Left ventricle myocardium superior (tissue), 1 donor: ENCODE measurements at regions not wholly inside any gene's neighbourhood (a gene's known extent, or its start where the extent isn't known, plus 50 kb on each side); places are given as distances from the start of the nearest gene placed in this dataset.

ENCODE experiments used
- ATAC-seq: fragments of 200-7000 bp; cut with Tn5 transposase; one replicate; pipeline ENCODE4 v1.9.1; 2020; ENCODE audit warnings: mild to moderate bottlenecking, moderate library complexity
- DNase-seq: peaks from one replicate; pipeline ENCODE4 v3.0.0-alpha.2; 2020
- intact Hi-C: fragments of 100-400 bp; cut with micrococcal nuclease; formaldehyde crosslinking; loops from one replicate; pipeline ENCODE4 v1.11.0; 2022
- donor health status: DM: no; HTN: yes; CAD: no; lungs with severe emphysema.

DNA sequence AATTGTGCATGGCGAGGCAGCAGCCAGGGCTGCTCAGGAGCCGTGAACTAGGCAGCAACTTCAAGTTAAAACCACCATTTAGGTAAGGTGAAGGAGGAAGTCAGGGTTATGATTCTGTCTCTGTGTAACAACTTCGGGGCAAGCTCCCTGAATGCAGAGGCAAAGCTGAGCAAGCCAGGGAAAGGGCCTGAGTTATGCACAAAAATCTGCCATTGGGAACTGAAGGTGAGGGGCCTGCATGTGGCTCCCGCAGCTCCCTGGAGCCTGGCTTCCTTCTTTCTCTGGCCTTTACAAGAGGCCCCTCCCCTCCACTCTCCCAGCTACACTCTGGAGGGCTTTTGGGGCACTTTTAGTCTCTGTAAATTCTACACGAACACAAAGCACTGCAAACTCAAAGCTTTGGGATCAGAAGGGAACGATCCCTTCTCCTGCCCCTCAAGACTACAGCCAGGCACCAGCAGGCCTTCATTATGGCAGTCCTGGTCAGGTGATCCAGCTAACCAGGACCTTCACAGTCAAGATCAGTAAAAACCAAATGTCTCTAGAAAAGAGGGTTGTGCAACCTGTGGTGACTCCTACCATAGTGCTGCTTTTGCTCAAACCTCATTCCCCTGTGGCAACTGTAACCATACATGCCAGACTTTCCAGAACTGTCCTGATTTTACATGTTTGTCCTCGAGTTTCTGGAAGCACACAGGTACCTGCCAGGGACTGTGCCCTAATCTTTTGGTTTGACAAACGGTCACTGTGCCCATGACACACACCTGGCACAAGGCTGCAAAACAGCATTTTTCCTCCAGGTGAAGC lies 67.2 kb upstream of the PTGR2 start:
- peak; percentile 6 for ATAC-seq
- intact Hi-C loops, result no loop called here
- no peak for DNase-seq

DNA sequence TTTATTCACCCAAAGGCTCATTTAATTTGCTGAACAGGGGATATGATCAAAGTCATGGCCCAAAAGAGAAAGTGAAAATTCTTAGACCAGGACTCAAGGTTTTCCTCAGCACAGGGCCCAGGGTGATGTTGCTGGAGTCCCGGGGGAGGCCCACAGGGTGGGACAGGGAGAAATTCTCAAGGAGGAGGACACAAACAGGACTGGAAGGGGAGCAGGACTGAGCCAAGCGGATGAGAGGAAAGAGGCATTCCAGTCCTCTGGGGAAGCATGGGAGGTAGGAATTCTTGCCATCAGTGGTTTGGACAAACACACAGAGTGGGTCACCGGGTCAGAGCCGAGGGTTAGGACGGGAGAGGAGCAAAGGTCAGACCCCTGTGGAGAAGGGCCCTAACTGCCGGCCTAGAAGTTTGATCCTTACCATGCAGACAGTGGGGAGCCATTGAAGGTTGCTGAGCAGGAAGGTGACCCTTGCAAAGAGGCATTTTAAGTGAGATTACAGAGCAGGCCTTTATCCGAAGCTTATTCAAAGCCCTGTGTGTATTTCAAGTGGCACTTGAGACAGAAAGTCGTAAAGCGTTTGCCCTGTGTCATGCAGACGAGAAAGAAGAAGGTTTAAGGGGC lies 68.4 kb upstream of the PTGR2 start:
- ATAC-seq (no peak), DNase-seq (no peak)
- intact Hi-C loops, result no loop called here

DNA sequence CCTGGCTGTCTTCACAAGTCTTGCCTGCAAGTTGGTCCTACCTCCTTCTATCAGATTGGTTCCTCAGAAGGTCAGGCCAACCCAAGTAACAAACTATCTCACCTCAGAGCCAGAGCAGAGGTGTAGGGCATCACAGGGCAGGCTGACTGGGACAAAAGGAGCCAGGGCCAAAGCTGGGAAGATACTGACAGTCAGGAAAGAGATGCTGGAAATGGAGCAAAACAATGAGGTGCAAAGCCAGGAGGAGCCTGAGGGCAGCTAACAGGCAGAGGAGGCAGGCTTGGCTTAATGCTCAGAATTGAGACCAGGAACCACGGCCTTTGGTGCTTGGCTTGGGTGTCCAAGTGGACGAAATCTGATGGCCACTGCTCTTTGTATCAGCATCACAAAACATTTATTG lies 68.4 kb upstream of the PNMA1 start:
- ATAC-seq (no peak), DNase-seq (no peak)
- intact Hi-C loops, result no loop called here

DNA sequence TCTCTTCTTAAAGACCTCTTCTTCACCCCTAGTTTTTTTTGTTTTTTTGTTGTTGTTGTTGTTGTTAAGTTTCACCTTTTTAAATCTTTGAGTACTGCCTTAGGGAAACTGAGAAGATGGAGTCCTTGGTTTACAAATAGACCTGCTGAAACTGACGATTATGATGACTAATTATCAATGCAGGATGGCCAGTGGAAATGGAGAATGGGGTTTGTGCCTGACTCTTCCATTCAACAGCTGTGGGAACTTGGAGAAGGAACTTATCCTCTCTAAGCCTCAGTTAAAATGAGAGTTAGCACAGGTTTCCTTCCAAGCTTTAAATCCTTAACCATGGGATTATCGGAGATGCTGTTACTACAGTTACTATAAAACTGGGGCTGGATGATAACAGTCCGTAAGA lies 66.7 kb upstream of the PNMA1 start:
- intact Hi-C loops, result no loop called here
- DNase-seq (no peak), ATAC-seq (no peak)

DNA sequence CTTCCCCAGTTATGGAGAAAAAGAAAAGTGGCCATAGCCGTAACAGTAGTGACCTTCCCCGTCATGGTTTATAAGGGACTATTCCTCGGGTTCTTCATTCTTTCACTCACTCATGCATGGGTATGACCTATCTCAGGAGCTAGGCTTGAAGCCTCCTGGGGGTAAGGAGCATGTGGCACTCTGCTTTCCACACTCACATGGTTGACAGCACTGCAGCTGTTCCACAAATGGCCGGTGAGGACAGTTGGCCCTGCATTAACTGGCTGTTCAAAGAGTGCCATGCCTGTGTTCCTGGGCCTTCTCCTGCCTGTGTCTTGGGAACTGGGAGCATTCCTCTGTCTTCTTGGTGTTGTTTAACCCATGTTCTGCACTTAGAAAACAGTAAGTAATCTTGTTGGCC lies 66.2 kb upstream of the PNMA1 start:
- no peak for ATAC-seq
- DNase-seq, result no peak
- intact Hi-C loops, result no loop called here

DNA sequence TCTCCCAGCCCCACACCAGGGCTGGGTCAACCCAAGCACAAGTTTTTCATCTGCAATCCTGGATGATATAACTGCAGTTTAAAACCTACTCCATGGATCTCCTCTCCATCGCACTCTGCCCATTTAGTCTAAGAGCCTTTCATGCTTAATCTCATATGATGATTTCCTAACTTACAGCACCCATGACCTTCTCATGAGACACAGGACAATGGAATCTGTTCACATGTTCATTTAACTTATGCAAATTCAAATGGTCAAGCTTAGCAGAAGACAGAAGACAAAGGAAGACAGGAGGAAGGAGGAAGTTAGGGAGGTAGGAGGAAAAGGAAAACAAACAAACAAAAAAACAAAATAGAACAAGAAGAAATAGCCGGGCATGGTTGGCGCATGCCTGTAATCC lies 64.6 kb upstream of the PNMA1 start:
- DNase-seq, result no peak
- no peak for ATAC-seq
- intact Hi-C loops, result no loop called here

DNA sequence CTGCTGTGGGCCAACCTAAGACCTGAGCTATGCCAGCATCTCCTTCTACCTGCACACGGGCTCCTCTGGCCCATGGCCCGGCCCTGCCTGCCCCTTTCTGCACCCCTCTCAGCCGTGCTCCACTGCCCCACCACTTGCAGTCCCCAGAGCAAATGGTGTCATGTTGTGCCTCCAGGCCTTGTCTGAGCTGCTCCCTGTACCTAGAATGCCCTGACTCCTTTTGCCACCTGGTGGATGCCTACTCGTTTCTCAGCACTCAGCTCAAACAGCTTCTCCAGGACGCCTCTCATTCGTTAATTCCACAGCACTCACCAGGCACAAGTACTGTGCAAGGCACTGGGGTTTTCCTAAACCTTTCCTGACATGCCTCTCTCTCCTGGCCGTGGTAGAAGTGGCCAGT lies 63.2 kb upstream of the PNMA1 start:
- ATAC-seq, result peak; percentile 17
- DNase-seq, result no peak
- intact Hi-C loops, result no loop called here

DNA sequence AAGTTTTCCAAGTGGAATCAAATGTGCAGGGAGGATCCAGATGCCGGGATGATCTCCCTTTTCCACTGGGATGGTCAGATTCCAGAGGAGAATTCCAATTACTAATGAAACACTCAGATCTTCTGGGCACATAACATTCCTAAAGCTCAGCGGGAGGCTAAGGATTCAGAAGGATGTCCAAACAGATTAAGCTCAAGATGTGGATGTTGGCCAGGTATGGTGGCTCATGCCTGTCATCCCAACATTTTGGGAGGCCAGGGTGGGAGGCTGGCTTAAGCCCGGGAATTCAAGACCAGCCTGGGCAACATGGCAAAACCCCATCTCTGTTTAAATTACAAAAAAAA lies 62.0 kb upstream of the PNMA1 start:
- intact Hi-C loops, result no loop called here
- ATAC-seq (no peak), DNase-seq (no peak)

DNA sequence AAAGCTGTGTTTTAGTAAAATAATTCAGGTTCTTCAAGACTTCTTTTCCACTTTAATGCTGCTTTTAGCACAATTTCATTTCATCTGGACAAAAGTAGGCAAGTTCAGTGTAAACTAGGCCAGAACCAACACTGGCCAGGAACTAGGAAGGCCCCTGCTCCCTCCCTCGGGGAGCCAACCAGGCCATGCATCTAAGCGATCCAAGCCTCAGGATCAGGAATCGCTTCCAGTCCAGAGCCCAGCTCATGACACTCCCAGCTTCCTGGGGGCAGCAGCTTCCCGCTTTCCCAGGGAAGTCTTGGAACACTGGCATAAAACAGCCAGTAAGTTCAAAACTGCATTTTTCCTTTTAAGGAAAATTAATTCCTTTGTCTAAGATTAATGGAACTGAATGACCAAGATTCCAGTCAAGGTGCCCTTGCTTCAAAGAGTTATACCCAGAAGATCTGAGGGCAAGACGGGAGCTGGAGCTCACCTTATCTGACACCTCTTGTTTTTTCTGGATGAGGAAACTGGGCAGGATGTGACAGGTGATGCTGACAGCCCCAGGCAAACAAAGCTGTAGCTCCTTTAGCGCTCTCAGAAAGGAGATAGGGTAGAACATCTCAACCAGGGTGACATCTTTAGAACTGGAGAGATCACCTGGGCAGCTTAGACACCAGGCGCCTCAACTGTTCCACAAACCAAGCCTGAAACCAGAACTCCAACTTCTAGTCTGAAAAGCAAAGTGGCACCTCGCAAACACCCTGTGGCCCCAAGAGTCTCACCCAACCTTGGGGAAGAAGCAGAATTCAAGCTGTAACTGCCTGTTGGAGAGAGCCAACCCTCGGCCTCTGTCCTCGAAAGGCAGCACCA lies 61.4 kb upstream of the PNMA1 start:
- intact Hi-C loops, result no loop called here
- no peak for DNase-seq
- no peak for ATAC-seq

DNA sequence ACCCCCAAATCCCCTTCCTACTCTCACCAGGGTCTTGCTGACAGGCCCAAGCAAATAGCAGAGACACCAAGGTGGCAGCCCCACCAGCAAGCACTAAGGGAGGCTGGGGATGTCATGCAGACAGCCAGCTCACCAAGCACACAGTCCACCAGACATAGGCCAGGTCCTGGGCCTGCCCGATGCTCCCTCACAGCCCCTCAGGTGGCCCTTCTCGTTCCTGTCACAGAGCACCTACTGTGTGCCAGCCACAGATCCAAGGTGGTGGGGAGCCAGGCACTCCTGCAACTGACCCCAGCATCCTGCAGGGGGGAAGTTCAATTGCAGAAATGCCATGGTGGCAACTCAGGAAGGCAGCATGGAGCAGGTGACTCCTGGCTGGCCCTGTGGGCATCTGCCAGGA lies 60.5 kb upstream of the PNMA1 start:
- DNase-seq (no peak), ATAC-seq (no peak)
- intact Hi-C loops, result no loop called here

DNA sequence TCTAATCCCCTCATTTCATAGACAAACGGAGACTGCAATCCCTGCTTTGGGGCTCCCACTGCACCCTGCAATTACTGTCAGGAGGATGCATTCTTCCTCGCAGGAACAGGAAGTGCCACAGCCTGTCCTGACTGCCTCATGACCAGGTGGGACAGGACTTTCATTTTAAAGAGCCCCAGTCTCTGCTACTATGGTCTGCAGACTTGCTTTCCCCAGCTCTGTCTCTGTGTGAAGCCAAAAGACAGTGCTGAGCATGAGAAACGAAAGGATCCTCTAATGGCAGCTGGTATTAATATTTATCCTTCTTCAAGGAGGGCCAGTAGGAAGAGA lies 60.0 kb upstream of the PNMA1 start:
- DNase-seq, result no peak
- intact Hi-C loops, result no loop called here
- no peak for ATAC-seq

DNA sequence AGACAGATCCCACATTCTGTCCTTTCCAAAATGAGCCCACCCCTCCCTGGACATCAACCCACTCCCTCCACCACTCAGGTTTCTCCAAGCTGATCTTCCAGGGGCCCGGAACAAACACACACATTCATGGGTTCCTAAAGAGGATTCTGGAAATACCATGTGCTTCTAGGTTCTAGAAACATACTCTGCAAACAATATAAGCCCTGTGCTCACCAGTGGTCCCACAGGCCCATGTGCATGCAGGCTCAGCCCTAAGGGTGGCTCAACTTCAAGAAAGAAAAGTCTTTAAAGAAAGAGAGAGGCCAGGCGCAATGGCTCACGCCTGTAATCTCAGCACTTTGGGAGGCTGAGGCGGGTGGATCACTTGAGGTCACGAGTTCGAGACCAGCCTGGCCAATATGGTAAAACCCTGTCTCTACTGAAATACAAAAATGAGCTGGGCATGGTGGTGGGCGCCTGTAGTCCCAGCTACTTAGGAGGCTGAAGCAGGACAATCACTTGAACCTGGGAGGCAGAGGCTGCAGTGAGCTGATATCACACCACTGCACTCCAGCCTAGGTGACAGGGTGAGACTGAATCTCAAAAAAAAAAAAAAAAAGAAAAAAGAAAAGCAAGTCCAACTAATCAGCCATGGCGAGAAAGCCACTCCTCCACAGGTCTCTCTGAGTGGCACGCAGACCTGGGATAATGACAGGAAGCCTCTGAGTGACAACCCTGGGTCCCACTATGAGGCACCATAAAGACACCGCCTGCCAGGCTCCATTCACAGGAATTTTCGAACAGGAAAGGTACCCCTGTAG lies 59.5 kb upstream of the PNMA1 start:
- DNase-seq, result no peak
- no peak for ATAC-seq
- intact Hi-C loops, result no loop called here

DNA sequence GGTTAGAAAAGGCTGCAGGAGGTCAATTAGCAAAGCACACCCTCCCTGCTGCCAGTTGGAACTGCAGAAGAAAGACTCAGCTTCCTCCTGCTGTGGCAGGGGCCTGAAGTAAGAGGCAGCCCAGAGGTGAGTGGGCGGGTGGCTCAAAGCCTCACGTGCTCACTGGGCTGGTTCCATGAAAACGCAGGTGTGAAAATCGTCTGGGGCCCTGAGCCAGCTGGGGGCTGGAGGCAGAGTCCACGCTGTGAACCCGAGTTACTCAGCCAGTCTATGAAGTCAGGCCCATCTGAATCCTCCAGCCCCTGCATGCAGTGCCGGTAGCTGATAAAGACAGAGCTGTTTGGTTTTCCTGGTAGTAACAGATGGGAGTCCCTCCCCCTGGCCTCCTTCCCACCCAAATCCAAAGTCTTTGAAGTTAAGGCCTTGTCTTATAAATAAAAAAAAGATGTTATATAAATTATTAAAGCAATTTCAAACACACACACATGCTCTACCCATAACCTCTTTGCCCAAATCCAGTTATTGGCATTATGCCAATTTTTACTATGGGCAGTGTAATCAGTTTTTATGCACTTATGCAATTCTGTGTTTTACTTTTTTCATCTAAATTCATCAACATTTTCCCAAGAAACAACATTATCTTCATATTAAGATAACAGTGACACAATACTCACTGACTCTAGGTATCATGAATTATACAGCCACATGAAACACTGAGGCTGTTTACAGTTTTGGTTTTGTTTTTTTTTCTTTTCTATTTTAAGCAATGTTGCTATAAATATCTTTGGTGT lies 57.9 kb upstream of the PNMA1 start:
- DNase-seq (no peak), ATAC-seq (peak; percentile 57)
- intact Hi-C loops, result no loop called here

DNA sequence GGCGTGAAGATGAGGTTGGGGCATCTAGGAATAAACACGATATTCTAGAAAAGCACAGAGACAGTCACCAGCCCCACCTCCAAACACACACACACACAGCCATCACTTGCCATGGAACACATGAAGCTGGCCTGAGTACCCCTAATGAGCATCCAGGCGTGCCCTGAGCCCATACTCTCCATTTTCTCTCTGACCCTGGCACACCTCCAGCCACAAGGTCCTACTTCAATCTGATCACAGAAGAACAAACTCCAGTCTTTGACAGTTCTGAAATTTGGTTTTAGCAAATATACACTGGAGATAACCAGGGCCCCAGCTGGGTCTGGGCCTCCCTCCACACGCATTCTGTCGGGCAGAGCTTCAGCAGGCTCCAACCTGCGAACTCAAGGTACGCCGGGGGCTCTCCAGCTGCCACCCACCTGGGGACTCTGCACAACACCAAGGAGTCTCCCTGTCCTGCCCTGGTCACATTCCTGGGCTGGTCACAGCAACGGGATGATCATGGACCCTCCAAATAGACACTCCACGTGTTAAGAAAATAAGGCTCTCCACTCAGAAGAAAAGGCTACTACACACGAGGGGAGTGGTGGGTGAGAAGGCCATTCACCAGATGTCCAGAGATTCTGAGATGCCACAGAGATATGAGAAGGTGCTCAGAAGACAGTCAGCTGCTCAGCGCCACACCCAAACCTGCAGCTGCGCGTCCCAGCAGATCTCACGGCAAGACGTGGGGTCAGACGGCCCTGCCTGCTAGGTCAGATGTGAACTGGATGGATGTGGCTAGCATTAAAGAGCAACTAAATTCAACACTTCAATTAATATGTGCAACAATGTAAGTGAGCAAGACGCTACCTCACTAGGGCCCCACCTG lies 57.0 kb upstream of the PNMA1 start:
- ATAC-seq (peak; percentile 2), DNase-seq (no peak)
- intact Hi-C loops, result no loop called here

DNA sequence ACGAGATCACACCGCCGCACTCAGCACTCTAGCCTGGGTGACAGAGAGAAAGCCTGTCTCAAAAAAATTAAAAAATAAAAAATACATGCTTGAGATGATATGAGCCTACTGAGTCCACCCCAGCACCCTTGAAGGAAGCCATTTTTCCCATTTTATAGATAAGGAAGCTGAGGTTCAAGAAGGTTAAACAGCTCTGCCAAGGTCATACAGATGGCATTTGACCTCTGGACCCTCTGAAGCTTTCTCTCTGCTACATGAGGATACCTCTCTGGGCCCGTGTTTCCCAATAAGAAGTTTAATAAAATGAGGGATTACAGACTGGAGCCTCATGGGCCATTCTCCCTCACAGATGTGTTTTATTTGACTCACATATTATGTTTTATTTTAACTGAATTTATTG lies 53.9 kb upstream of the PNMA1 start:
- DNase-seq, result no peak
- intact Hi-C loops, result no loop called here
- no peak for ATAC-seq

DNA sequence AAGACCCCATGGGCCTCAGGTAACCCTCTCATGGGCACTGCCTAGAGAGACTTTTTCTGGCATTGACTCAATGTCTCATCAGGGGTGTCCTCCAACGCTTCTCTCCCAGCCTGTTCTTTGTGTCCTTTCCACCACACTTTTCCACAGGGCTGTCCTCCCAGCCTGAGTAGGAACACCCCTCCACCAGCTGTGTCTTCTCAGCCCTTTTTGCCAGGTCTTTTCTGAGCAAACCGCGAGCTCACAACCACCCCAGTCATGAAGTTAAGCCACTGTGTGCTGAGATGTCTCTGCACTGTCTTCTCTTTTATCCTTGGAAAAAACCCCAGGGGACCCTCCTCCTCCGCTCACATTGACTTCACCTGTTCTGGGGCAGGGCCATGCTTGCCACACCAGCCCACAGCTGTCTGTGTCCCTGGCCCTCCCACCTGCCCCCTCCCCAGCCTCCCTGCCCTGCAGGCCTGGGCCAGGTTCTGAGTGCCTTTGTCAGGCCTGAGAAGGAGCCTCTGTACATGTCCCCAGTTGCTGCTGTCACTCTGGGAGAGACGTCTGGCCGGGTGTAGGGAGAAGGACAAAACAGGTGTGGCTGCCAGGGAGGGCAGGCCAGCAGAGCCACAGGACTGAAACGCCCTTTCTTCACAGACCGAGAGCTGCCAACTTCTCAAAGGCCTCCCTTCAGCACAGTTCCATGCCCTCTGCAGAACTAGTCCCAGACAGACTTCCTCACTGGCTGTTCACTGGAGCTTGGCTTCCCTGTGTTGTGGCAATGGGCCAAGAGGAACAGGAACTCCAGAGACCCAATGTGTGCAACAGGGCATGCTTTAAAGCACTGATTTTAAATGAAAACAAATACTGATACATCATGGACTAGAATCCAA lies 50.5 kb upstream of the PNMA1 start:
- peak; percentile 68 for ATAC-seq
- peak; percentile 80 for DNase-seq
- intact Hi-C loops, result no loop called here
